CD14-positive monocyte (primary cell): ENCODE measurements at regions not wholly inside any gene's neighbourhood (a gene's known extent, or its start where the extent isn't known, plus 50 kb on each side); places are given as distances from the start of the nearest gene placed in this dataset.

Source experiments
- DNase-seq, 3 donors: peaks; one replicate each; pipeline ENCODE4 v3.0.0-alpha.2; 2011 to 2022
- H2AFZ ChIP-seq: 2 replicates; pipeline ENCODE4 v1.6.0; 2012; ENCODE audit warnings: mild to moderate bottlenecking, low read depth, low read length, inconsistent platforms; ENCODE audit not compliant: insufficient read depth, poor library complexity, severe bottlenecking
- H3K27ac ChIP-seq, 2 donors: 1 replicate in 1 of 2; 2 replicates in 1 of 2; pipeline ENCODE4 v1.5.1; 2012 to 2013; ENCODE audit warnings: low read length in 2 of 2, control low read depth in 1 of 2, inconsistent platforms in 1 of 2, low read depth in 1 of 2, mild to moderate bottlenecking in 1 of 2
- H3K27me3 ChIP-seq, 2 donors: one replicate each; pipeline versions ENCODE4 v1.6.0 to v1.6.1; 2011 to 2013; ENCODE audit warnings: low read length in 2 of 2; ENCODE audit not compliant: control insufficient read depth in 2 of 2, insufficient read depth in 2 of 2
- H3K36me3 ChIP-seq, 2 donors: replicated peaks in 1 of 2; 1 replicate in 1 of 2; 2 replicates in 1 of 2; pipeline versions ENCODE4 v1.5.1 to v1.6.1; 2012 to 2013; ENCODE audit warnings: low read length in 2 of 2, control low read depth in 1 of 2, inconsistent platforms in 1 of 2, mild to moderate bottlenecking in 1 of 2; ENCODE audit not compliant: insufficient read depth in 2 of 2, control insufficient read depth in 1 of 2
- H3K4me1 ChIP-seq, 2 donors: 1 replicate in 1 of 2; 2 replicates in 1 of 2; pipeline versions ENCODE4 v1.5.1 to v1.6.1; 2012 to 2013; ENCODE audit warnings: low read length in 2 of 2, control low read depth in 1 of 2, inconsistent platforms in 1 of 2, mild to moderate bottlenecking in 1 of 2, moderate library complexity in 1 of 2; ENCODE audit not compliant: insufficient read depth in 2 of 2, control insufficient read depth in 1 of 2
- H3K4me2 ChIP-seq: replicated peaks from 2 replicates; pipeline ENCODE3; 2012; ENCODE audit warnings: low read length, moderate library complexity, mild to moderate bottlenecking; ENCODE audit not compliant: poor library complexity, severe bottlenecking; ENCODE audit errors: extremely low read depth
- H3K4me3 ChIP-seq, 3 experiments: fragments of 200-600 bp in 1 of 3; sonication (generic) in 1 of 3; replicated peaks in 1 of 3; 1 replicate in 2 of 3; 2 replicates in 1 of 3; pipeline ENCODE4 v1.5.1; 2011 to 2013; ENCODE audit warnings: low read length in 3 of 3, mild to moderate bottlenecking in 3 of 3, control low read depth in 2 of 3, low read depth in 2 of 3, inconsistent platforms in 1 of 3, moderate library complexity in 1 of 3
- H3K79me2 ChIP-seq: 2 replicates; pipeline ENCODE4 v1.6.0; 2012; ENCODE audit warnings: mild to moderate bottlenecking, control low read depth, inconsistent platforms, low read length, moderate library complexity; ENCODE audit not compliant: insufficient read depth
- H3K9ac ChIP-seq: 2 replicates; pipeline ENCODE4 v1.6.0; 2017; ENCODE audit warnings: low read length, mild to moderate bottlenecking; ENCODE audit not compliant: insufficient read depth, poor library complexity, severe bottlenecking
- H3K9me3 ChIP-seq, 2 donors: replicated peaks in 1 of 2; 1 replicate in 1 of 2; 2 replicates in 1 of 2; pipeline versions ENCODE4 v1.5.1 to v1.6.1; 2012 to 2013; ENCODE audit warnings: low read length in 2 of 2, control low read depth in 1 of 2; ENCODE audit not compliant: control insufficient read depth in 1 of 2, insufficient read depth in 1 of 2
- H4K20me1 ChIP-seq: 2 replicates; pipeline ENCODE4 v1.6.0; 2012; ENCODE audit warnings: mild to moderate bottlenecking, low read length, control low read depth, moderate library complexity; ENCODE audit not compliant: insufficient read depth
- H3K27ac Mint-ChIP-seq, 7 donors: one replicate each; pipeline ENCODE4 v1.8.0; 2020; ENCODE audit warnings: mild to moderate bottlenecking in 7 of 7, mixed read lengths in 7 of 7, moderate library complexity in 6 of 7, inconsistent platforms in 2 of 7
- H3K27me3 Mint-ChIP-seq, 3 donors: one replicate each; pipeline ENCODE4 v1.8.0; 2021 to 2022; ENCODE audit warnings: low read depth in 3 of 3, mild to moderate bottlenecking in 3 of 3, mixed read lengths in 3 of 3, moderate library complexity in 3 of 3, inconsistent platforms in 1 of 3
- H3K36me3 Mint-ChIP-seq, 2 donors: one replicate each; pipeline ENCODE4 v1.8.0; 2020; ENCODE audit warnings: mixed read lengths in 2 of 2, inconsistent platforms in 1 of 2, mild to moderate bottlenecking in 1 of 2
- H3K4me1 Mint-ChIP-seq: one replicate; pipeline ENCODE4 v1.8.0; 2020; ENCODE audit warnings: mild to moderate bottlenecking, mixed read lengths
- H3K4me3 Mint-ChIP-seq, 2 donors: one replicate each; pipeline ENCODE4 v1.8.0; 2020; ENCODE audit warnings: mild to moderate bottlenecking in 2 of 2, mixed read lengths in 2 of 2, moderate library complexity in 1 of 2
- H3K9me3 Mint-ChIP-seq, 7 donors: one replicate each; pipeline ENCODE4 v1.8.0; 2020 to 2022; ENCODE audit warnings: mixed read lengths in 7 of 7, mild to moderate bottlenecking in 6 of 7, moderate library complexity in 6 of 7, inconsistent platforms in 2 of 7
- CTCF ChIP-seq: fragments of 200-600 bp; IDR thresholded peaks from one replicate; pipeline ENCODE4 v1.8.0; 2022; ENCODE audit warnings: antibody characterized with exemption, mild to moderate bottlenecking
- WGBS: methylation state at CpG from one replicate; pipeline ENCODE4 v1.1.5; 2013; ENCODE audit warnings: missing lambda C conversion rate; ENCODE audit not compliant: insufficient coverage; 5-methylcytosine and 5-hydroxymethylcytosine counted together
- intact Hi-C, 2 donors: fragments of 100-400 bp; cut with micrococcal nuclease; formaldehyde crosslinking; loops; one replicate each; pipeline versions ENCODE4 v1.15.0 to v1.15.1; 2023

- Histone ChIP-seq H2AFZ (no peak overlapping the region), H3K27ac (no peak overlapping the region), H3K9me3 (peaks cover 0 to under 1% of the 10 kb centered on the region in 2 donors), H3K36me3 (no peaks in the 10 kb centered on the region), H3K9ac (no peak overlapping the region), H3K4me1 (no peaks in the 10 kb centered on the region), H3K79me2 (no peaks in the 10 kb centered on the region), H3K4me3 (no peak overlapping the region), H3K4me2 (no peak overlapping the region), H4K20me1 (no peaks in the 10 kb centered on the region), H3K27me3 (no peaks in the 10 kb centered on the region)
- Mint-ChIP-seq H3K4me3 (no peak overlapping the region), H3K9me3 (peaks cover 0 to 9% (median under 1%) of the 10 kb centered on the region in 7 donors), H3K27me3 (peaks cover 2 to 11% (median 3%) of the 10 kb centered on the region in 3 donors), H3K27ac (no peak overlapping the region), H3K36me3 (no peaks in the 10 kb centered on the region), H3K4me1 (no peaks in the 10 kb centered on the region)
- no peak for TF ChIP-seq CTCF
- WGBS, result 95% methylated on average over 14 of the region's 16 CpGs
- DNase-seq, result no peak
- intact Hi-C loops, result no loop called here
These were observed 124.0 kb downstream of the RTP5 start for GRCh38 chr2:241993386-241994005.

GRCh38 chr2:241994086-241994485 lies 124.6 kb downstream of the RTP5 start:
- DNase-seq, result no peak
- peak overlapping the region in 1 of 7 donors; percentile 23 for H3K27ac Mint-ChIP-seq

More at GRCh38 chr2:241994086-241994485, 124.6 kb downstream of the RTP5 start:
- H3K4me1 Mint-ChIP-seq, result no peaks in the 10 kb centered on the region
- 98% methylated on average over 12 of the region's 12 CpGs for WGBS
- Histone ChIP-seq H3K27me3 (no peaks in the 10 kb centered on the region), H3K27ac (no peak overlapping the region), H3K9me3 (no peaks in the 10 kb centered on the region), H3K4me2 (no peak overlapping the region), H3K36me3 (no peaks in the 10 kb centered on the region), H3K4me1 (no peaks in the 10 kb centered on the region), H4K20me1 (no peaks in the 10 kb centered on the region), H2AFZ (no peak overlapping the region), H3K4me3 (no peak overlapping the region), H3K79me2 (no peaks in the 10 kb centered on the region), H3K9ac (no peak overlapping the region)
- TF ChIP-seq CTCF, result no peak
- intact Hi-C loops, result no loop called here
- no peaks in the 10 kb centered on the region for H3K36me3 Mint-ChIP-seq
- no peak overlapping the region for H3K4me3 Mint-ChIP-seq
- peaks cover 0 to 9% (median 0%) of the 10 kb centered on the region in 7 donors for H3K9me3 Mint-ChIP-seq
- H3K27me3 Mint-ChIP-seq, result peaks cover 2 to 11% (median 3%) of the 10 kb centered on the region in 3 donors
